DOHH2 (cell line): ENCODE measurements at regions not wholly inside any gene's neighbourhood (a gene's known extent, or its start where the extent isn't known, plus 50 kb on each side); places are given as distances from the start of the nearest gene placed in this dataset.

Experiments used
- H3F3A ChIP-seq: fragments of 200-600 bp; sonication (generic), shearing (Covaris generic); 2 replicates; pipeline ENCODE4 v1.6.0; 2016; ENCODE audit warnings: antibody characterized with exemption, mild to moderate bottlenecking; ENCODE audit not compliant: control insufficient read depth, insufficient read depth
- H3K27ac ChIP-seq: fragments of 200-600 bp; sonication (generic); 2 replicates; pipeline ENCODE4 v1.5.1; 2014; ENCODE audit warnings: low read depth, mild to moderate bottlenecking, low read length, moderate library complexity
- H3K27me3 ChIP-seq: fragments of 200-600 bp; sonication (generic); 2 replicates; pipeline ENCODE4 v1.6.1; 2014; ENCODE audit warnings: mild to moderate bottlenecking, low read length, mixed read lengths; ENCODE audit not compliant: control insufficient read depth
- H3K36me3 ChIP-seq: fragments of 200-600 bp; sonication (generic); 2 replicates; pipeline ENCODE4 v1.6.1; 2014; ENCODE audit warnings: mild to moderate bottlenecking, low read length, moderate library complexity, mixed read lengths; ENCODE audit not compliant: control insufficient read depth
- H3K4me1 ChIP-seq: fragments of 200-600 bp; sonication (generic); 2 replicates; pipeline ENCODE4 v1.6.1; 2014; ENCODE audit warnings: mild to moderate bottlenecking, low read length, mixed read lengths; ENCODE audit not compliant: control insufficient read depth
- H3K4me2 ChIP-seq: fragments of 200-600 bp; sonication (generic); 2 replicates; pipeline ENCODE4 v1.6.0; 2014; ENCODE audit warnings: mild to moderate bottlenecking, low read length, moderate library complexity
- H3K4me3 ChIP-seq: fragments of 200-600 bp; sonication (generic); 2 replicates; pipeline ENCODE4 v1.5.1; 2014; ENCODE audit warnings: mild to moderate bottlenecking, low read length, mixed read lengths
- H3K79me2 ChIP-seq: fragments of 200-600 bp; sonication (generic); 2 replicates; pipeline ENCODE4 v1.6.1; 2014; ENCODE audit warnings: mild to moderate bottlenecking, low read length, mixed read lengths; ENCODE audit not compliant: control insufficient read depth
- H3K9me2 ChIP-seq: fragments of 200-600 bp; sonication (generic); replicated peaks from 2 replicates; pipeline ENCODE4 v1.6.1; 2014; ENCODE audit warnings: mild to moderate bottlenecking, low read length, mixed read lengths; ENCODE audit not compliant: control insufficient read depth
- H3K9me3 ChIP-seq: fragments of 200-600 bp; sonication (generic); 2 replicates; pipeline ENCODE4 v1.6.1; 2014; ENCODE audit warnings: antibody characterized with exemption, low read length, mixed read lengths; ENCODE audit not compliant: control insufficient read depth, insufficient read depth
- H4K20me1 ChIP-seq: fragments of 200-600 bp; sonication (generic); 2 replicates; pipeline ENCODE4 v1.6.0; 2014; ENCODE audit warnings: low read depth, mild to moderate bottlenecking, antibody characterized with exemption, low read length, moderate library complexity; ENCODE audit not compliant: control insufficient read depth, insufficient read depth
- EZH2phosphoT487 ChIP-seq: fragments of 200-600 bp; sonication (generic); IDR thresholded peaks from 2 replicates; pipeline ENCODE4 v1.6.1; 2017; ENCODE audit warnings: borderline replicate concordance, mild to moderate bottlenecking, antibody characterized with exemption, low read length, moderate library complexity, mixed read lengths
- TF ChIP-seq, protein P1 (sequence below): fragments of 200-600 bp; sonication (generic); IDR thresholded peaks from one replicate; pipeline ENCODE4 v1.5.1; 2014; ENCODE audit warnings: antibody characterized with exemption, mild to moderate bottlenecking, low read depth, low read length; ENCODE audit not compliant: poor library complexity, severe bottlenecking

DNA sequence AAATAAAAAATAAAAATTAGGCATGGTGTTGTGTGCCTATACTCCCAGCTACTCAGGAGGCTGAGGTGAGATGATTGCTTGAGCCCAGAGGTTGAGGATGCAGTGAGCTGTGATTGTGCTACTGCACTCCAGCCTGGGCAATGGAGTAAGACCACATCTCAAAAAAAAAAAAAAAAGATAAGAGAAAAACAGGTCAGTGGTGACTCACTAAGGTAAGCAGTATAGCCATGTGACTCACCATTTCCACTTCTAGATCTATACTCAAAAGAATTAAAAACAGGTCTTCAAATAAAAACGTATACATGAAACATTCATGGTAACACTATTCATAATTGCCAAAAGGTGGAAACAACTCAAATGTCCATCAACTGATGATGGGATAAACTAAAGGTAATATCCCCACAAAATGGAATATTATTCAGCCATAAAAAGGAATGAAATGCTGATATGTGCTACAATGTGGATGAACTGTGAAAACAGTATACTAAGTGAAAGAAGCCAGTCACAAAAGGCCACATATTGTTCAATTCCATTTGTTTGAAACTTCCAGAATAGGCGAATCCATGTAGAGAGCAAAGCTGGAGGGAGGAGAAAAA lies 75.1 kb downstream of the ZNF281 start:
- Histone ChIP-seq H3K4me2 (no peak overlapping the region), H3K9me3 (no peaks in the 10 kb centered on the region)
- TF ChIP-seq EZH2phosphoT487, result no peak

DNA sequence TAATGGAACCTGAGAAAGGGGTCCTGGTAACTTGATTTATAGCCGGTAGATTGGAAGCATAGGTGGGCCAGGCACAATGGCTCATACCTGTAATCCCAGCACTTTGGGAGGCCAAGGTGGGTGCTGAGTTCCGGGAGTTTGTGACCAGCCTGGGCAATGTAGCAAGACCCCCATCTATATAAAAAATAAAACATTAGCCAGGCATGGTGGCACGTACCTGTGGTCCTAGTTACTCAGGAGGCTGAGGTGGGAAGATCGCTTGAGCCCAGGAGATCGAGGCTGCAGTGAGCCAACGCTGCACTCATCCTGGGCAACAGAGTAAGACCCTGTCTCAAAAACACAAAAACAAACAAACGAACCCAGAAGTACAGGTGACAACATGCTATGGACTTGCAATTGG lies 76.5 kb downstream of the ZNF281 start:
- H3K4me3 ChIP-seq, result no peak overlapping the region
- H3K4me2 ChIP-seq, result no peak overlapping the region
- peaks cover 26% of the 10 kb centered on the region for H3K4me1 ChIP-seq
- TF ChIP-seq EZH2phosphoT487, result no peak
- TF ChIP-seq, protein P1, sequence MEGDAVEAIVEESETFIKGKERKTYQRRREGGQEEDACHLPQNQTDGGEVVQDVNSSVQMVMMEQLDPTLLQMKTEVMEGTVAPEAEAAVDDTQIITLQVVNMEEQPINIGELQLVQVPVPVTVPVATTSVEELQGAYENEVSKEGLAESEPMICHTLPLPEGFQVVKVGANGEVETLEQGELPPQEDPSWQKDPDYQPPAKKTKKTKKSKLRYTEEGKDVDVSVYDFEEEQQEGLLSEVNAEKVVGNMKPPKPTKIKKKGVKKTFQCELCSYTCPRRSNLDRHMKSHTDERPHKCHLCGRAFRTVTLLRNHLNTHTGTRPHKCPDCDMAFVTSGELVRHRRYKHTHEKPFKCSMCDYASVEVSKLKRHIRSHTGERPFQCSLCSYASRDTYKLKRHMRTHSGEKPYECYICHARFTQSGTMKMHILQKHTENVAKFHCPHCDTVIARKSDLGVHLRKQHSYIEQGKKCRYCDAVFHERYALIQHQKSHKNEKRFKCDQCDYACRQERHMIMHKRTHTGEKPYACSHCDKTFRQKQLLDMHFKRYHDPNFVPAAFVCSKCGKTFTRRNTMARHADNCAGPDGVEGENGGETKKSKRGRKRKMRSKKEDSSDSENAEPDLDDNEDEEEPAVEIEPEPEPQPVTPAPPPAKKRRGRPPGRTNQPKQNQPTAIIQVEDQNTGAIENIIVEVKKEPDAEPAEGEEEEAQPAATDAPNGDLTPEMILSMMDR, result no peak
- H3K9me3 ChIP-seq, result no peaks in the 10 kb centered on the region
- H3K27me3 ChIP-seq, result peaks cover 2% of the 10 kb centered on the region; the same call in 1 of the 2 replicates
- H3K9me2 ChIP-seq, result no peaks in the 10 kb centered on the region
- H3K79me2 ChIP-seq, result no peaks in the 10 kb centered on the region
- H3F3A ChIP-seq, result no peaks in the 10 kb centered on the region
- no peak overlapping the region for H3K27ac ChIP-seq
- H3K36me3 ChIP-seq, result no peaks in the 10 kb centered on the region
- no peaks in the 10 kb centered on the region for H4K20me1 ChIP-seq

More for the DNA sequence above, 75.1 kb downstream of the ZNF281 start:
- Histone ChIP-seq H3K9me2 (no peaks in the 10 kb centered on the region), H4K20me1 (no peaks in the 10 kb centered on the region), H3K36me3 (no peaks in the 10 kb centered on the region), H3F3A (no peaks in the 10 kb centered on the region), H3K4me3 (no peak overlapping the region), H3K27ac (no peak overlapping the region), H3K79me2 (no peaks in the 10 kb centered on the region), H3K27me3 (peaks cover 2% of the 10 kb centered on the region; the same call in 1 of the 2 replicates), H3K4me1 (peaks cover 31% of the 10 kb centered on the region)

DNA sequence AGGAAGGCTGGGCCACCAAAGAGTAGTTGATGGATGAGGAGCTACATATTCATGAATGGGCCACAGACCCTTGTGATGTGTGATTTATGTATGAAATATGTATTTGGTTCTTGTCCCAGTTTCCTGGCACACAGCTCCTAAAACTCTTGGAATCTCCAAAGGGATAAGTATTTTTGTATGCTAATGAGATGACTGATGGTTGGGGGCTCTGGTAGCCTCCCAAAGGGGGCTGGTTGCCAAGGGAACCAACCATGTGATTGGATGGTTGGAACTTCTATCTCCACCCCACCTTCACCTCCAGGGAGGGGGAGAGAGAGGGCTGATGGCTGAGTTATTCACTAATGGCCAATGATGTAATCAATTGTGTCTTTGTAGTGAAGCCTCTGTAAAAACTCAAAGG lies 77.1 kb downstream of the ZNF281 start:
- Histone ChIP-seq H3K9me2 (no peaks in the 10 kb centered on the region), H3K9me3 (no peaks in the 10 kb centered on the region), H3K27me3 (peaks cover 2% of the 10 kb centered on the region; the same call in 1 of the 2 replicates), H3F3A (no peaks in the 10 kb centered on the region), H3K27ac (no peak overlapping the region), H3K4me2 (no peak overlapping the region), H3K4me3 (no peak overlapping the region), H3K36me3 (no peaks in the 10 kb centered on the region), H4K20me1 (no peaks in the 10 kb centered on the region), H3K79me2 (no peaks in the 10 kb centered on the region), H3K4me1 (peaks cover 20% of the 10 kb centered on the region)
- TF ChIP-seq, protein P1, result no peak
- TF ChIP-seq EZH2phosphoT487, result no peak

DNA sequence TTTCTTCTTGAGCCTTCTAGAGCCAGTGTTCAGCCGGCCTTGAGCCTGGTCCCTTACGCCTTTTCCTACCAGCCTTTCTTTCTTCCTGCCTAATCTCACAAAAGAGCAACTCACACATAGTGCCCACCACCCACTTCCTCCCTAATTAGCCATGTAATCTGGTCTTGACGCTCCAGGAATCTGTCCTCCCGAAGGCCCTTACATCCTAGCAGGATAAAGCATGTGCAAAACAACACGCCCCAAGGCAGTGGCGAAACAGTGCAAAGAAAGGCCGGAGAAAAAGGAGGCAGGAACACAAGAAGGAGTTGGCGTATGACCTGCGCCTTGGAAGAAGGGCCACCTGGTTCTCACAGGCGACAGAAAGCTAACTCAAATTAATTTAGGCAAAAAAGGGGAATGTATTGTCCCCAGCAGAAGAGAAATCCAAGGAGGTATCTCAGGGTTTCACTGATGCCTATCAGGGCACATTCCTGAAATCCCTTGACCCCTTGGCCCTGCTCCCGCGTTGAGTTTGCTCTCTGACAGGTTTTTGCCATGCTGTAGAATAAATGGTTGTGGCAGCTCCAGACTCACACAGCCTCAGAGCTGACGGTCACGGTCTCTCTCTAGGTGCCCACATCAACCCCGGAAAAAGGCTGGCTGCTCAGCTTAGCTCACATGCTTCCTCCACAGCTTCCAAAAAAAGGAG lies 79.0 kb downstream of the ZNF281 start:
- Histone ChIP-seq H3K4me3 (no peak overlapping the region), H3K27me3 (peaks cover 2% of the 10 kb centered on the region; the same call in 1 of the 2 replicates), H3F3A (no peaks in the 10 kb centered on the region), H3K79me2 (no peaks in the 10 kb centered on the region), H3K4me1 (peaks cover 1% of the 10 kb centered on the region), H3K4me2 (no peak overlapping the region), H4K20me1 (no peaks in the 10 kb centered on the region), H3K27ac (no peak overlapping the region), H3K9me3 (no peaks in the 10 kb centered on the region), H3K36me3 (no peaks in the 10 kb centered on the region), H3K9me2 (no peaks in the 10 kb centered on the region)
- TF ChIP-seq EZH2phosphoT487, result no peak
- TF ChIP-seq, protein P1, result no peak
